Spinal cord (tissue), 9 donors: ENCODE measurements at regions not wholly inside any gene's neighbourhood (a gene's known extent, or its start where the extent isn't known, plus 50 kb on each side); places are given as distances from the start of the nearest gene placed in this dataset.
A peak's percentile ranks its signal among the peaks of the same experiment; 100 is the strongest.

ENCODE experiments used
- DNase-seq, 6 donors: peaks; one replicate each; pipeline versions ENCODE4 v3.0.0 to v3.0.0-alpha.2; 2013 to 2015; ENCODE audit warnings: low spot score in 6 of 6, low read depth in 4 of 6
- H3K27ac ChIP-seq: one replicate; pipeline ENCODE4 v1.5.1; 2013; ENCODE audit warnings: low read depth, low read length, control low read depth
- H3K27me3 ChIP-seq: one replicate; pipeline ENCODE4 v1.6.1; 2013; ENCODE audit warnings: low read length; ENCODE audit not compliant: control insufficient read depth, insufficient read depth
- H3K36me3 ChIP-seq: one replicate; pipeline ENCODE4 v1.6.1; 2013; ENCODE audit warnings: low read length; ENCODE audit not compliant: control insufficient read depth, insufficient read depth
- H3K4me1 ChIP-seq: one replicate; pipeline ENCODE4 v1.6.1; 2013; ENCODE audit warnings: low read length; ENCODE audit not compliant: control insufficient read depth, insufficient read depth
- H3K4me3 ChIP-seq: one replicate; pipeline ENCODE4 v1.5.1; 2013; ENCODE audit warnings: low read depth, low read length, control low read depth
- H3K9me3 ChIP-seq: one replicate; pipeline ENCODE4 v1.6.1; 2013; ENCODE audit warnings: low read length; ENCODE audit not compliant: control insufficient read depth, insufficient read depth
- WGBS: methylation state at CpG from one replicate; pipeline ENCODE4 v1.1.5; 2013; ENCODE audit warnings: missing lambda C conversion rate; ENCODE audit not compliant: insufficient coverage; 5-methylcytosine and 5-hydroxymethylcytosine counted together
- donor health status: healthy.

GRCh38 chr4:43356786-43357185 lies 464.3 kb downstream of the GRXCR1 start:
- H3K36me3 ChIP-seq = no peaks in the 10 kb centered on the region
- H3K27ac ChIP-seq = no peak overlapping the region
- H3K4me1 ChIP-seq = no peaks in the 10 kb centered on the region
- H3K4me3 ChIP-seq = no peak overlapping the region
- H3K9me3 ChIP-seq = no peaks in the 10 kb centered on the region
- WGBS = no CpG with 5 or more reads among the region's 3 CpGs
- DNase-seq = no peak
- H3K27me3 ChIP-seq = no peaks in the 10 kb centered on the region

GRCh38 chr4:43357252-43357974 lies 464.9 kb downstream of the GRXCR1 start:
- DNase-seq = peak in 1 of 6 donors; percentile 40
- no CpG with 5 or more reads among the region's 2 CpGs for WGBS

GRCh38 chr4:43360296-43360695 lies 467.8 kb downstream of the GRXCR1 start:
- no CpG with 5 or more reads among the region's 2 CpGs for WGBS
- Histone ChIP-seq H3K4me1 (no peaks in the 10 kb centered on the region), H3K27ac (no peak overlapping the region), H3K36me3 (no peaks in the 10 kb centered on the region), H3K4me3 (no peak overlapping the region), H3K27me3 (no peaks in the 10 kb centered on the region), H3K9me3 (no peaks in the 10 kb centered on the region)
- no peak for DNase-seq

More at GRCh38 chr4:43357252-43357974, 464.9 kb downstream of the GRXCR1 start:
- no peak overlapping the region for H3K4me3 ChIP-seq
- no peaks in the 10 kb centered on the region for H3K4me1 ChIP-seq
- no peaks in the 10 kb centered on the region for H3K9me3 ChIP-seq
- H3K27ac ChIP-seq = no peak overlapping the region
- no peaks in the 10 kb centered on the region for H3K27me3 ChIP-seq
- no peaks in the 10 kb centered on the region for H3K36me3 ChIP-seq

- no CpG with 5 or more reads among the region's 1 CpG for WGBS
- no peak for DNase-seq
- Histone ChIP-seq H3K27me3 (no peaks in the 10 kb centered on the region), H3K36me3 (no peaks in the 10 kb centered on the region), H3K4me3 (no peak overlapping the region), H3K4me1 (no peaks in the 10 kb centered on the region), H3K27ac (no peak overlapping the region), H3K9me3 (no peaks in the 10 kb centered on the region)
Measured at GRCh38 chr4:43362875-43363636, 470.5 kb downstream of the GRXCR1 start.

- H3K4me1 ChIP-seq = no peaks in the 10 kb centered on the region
- H3K4me3 ChIP-seq = no peak overlapping the region
- no peaks in the 10 kb centered on the region for H3K27me3 ChIP-seq
- WGBS = no CpG with 5 or more reads among the region's 4 CpGs
- H3K27ac ChIP-seq = no peak overlapping the region
- no peaks in the 10 kb centered on the region for H3K36me3 ChIP-seq
- no peaks in the 10 kb centered on the region for H3K9me3 ChIP-seq
- peak in 1 of 6 donors; percentile 10 for DNase-seq
Measured at GRCh38 chr4:43369036-43369594, 476.6 kb downstream of the GRXCR1 start.

- H3K27me3 ChIP-seq = no peaks in the 10 kb centered on the region
- WGBS = no CpG with 5 or more reads among the region's 1 CpG
- no peaks in the 10 kb centered on the region for H3K9me3 ChIP-seq
- H3K4me1 ChIP-seq = no peaks in the 10 kb centered on the region
- H3K4me3 ChIP-seq = no peak overlapping the region
- no peak overlapping the region for H3K27ac ChIP-seq
- H3K36me3 ChIP-seq = no peaks in the 10 kb centered on the region
- peak in 2 of 6 donors; percentile 19 to 42 for DNase-seq
Measured at GRCh38 chr4:43373201-43373600, 480.7 kb downstream of the GRXCR1 start.

- Histone ChIP-seq H3K36me3 (no peaks in the 10 kb centered on the region), H3K4me3 (no peak overlapping the region), H3K27me3 (no peaks in the 10 kb centered on the region), H3K4me1 (no peaks in the 10 kb centered on the region), H3K27ac (no peak overlapping the region), H3K9me3 (no peaks in the 10 kb centered on the region)
- no CpG with 5 or more reads among the region's 1 CpG for WGBS
- DNase-seq = peak in 2 of 6 donors; percentile 31 to 61
Measured at GRCh38 chr4:43374216-43374751, 481.8 kb downstream of the GRXCR1 start.

- no peaks in the 10 kb centered on the region for H3K4me1 ChIP-seq
- peak in 2 of 6 donors; percentile 5 to 64 for DNase-seq
- no CpG with 5 or more reads among the region's 1 CpG for WGBS
Measured at GRCh38 chr4:43379016-43379415, 486.5 kb downstream of the GRXCR1 start.

GRCh38 chr4:43380093-43380492 lies 487.6 kb downstream of the GRXCR1 start:
- DNase-seq = peak in 1 of 6 donors; percentile 1
- Histone ChIP-seq H3K9me3 (no peaks in the 10 kb centered on the region), H3K27ac (no peak overlapping the region), H3K36me3 (no peaks in the 10 kb centered on the region), H3K4me3 (no peak overlapping the region), H3K27me3 (no peaks in the 10 kb centered on the region), H3K4me1 (no peaks in the 10 kb centered on the region)
- WGBS = 88% methylated on average over 1 of the region's 2 CpGs

More at GRCh38 chr4:43379016-43379415, 486.5 kb downstream of the GRXCR1 start:
- Histone ChIP-seq H3K27me3 (no peaks in the 10 kb centered on the region), H3K9me3 (no peaks in the 10 kb centered on the region), H3K27ac (no peak overlapping the region), H3K36me3 (no peaks in the 10 kb centered on the region), H3K4me3 (no peak overlapping the region)
